ENCODE measurements at regions not wholly inside any gene's neighbourhood (a gene's known extent, or its start where the extent isn't known, plus 50 kb on each side); places are given as distances from the start of the nearest gene placed in this dataset.

GRCh38 chr1:96364576-96364975 is 357.0 kb upstream of the PTBP2 start:
- TF ChIP-seq, protein P1, sequence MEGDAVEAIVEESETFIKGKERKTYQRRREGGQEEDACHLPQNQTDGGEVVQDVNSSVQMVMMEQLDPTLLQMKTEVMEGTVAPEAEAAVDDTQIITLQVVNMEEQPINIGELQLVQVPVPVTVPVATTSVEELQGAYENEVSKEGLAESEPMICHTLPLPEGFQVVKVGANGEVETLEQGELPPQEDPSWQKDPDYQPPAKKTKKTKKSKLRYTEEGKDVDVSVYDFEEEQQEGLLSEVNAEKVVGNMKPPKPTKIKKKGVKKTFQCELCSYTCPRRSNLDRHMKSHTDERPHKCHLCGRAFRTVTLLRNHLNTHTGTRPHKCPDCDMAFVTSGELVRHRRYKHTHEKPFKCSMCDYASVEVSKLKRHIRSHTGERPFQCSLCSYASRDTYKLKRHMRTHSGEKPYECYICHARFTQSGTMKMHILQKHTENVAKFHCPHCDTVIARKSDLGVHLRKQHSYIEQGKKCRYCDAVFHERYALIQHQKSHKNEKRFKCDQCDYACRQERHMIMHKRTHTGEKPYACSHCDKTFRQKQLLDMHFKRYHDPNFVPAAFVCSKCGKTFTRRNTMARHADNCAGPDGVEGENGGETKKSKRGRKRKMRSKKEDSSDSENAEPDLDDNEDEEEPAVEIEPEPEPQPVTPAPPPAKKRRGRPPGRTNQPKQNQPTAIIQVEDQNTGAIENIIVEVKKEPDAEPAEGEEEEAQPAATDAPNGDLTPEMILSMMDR (optimal IDR thresholded peaks at IDR 0.05 in 1 of 3, IDR thresholded peaks at IDR 0.05 in 1 of 3, conservative IDR thresholded peaks at IDR 0.05 in 1 of 3; ENCODE audit: extremely low read depth in 1 of 3, insufficient read depth in 2 of 3, low read length in 3 of 3): no peak
- no peak for TF ChIP-seq EZH2 (IDR thresholded peaks at IDR 0.05; ENCODE audit: low read length)

Measured in keratinocyte (primary cell).